RWPE2 (cell line): ENCODE measurements at regions not wholly inside any gene's neighbourhood (a gene's known extent, or its start where the extent isn't known, plus 50 kb on each side); places are given as distances from the start of the nearest gene placed in this dataset.

ENCODE experiments used
- ATAC-seq: fragments of 200-7000 bp; cut with Tn5 transposase; 3 replicates; pipeline ENCODE4 v1.9.1; 2021; ENCODE audit warnings: low read depth
- DNase-seq: peaks from one replicate; pipeline ENCODE4 v3.0.0-alpha.2; 2020; ENCODE audit warnings: low spot score
- H3K27ac ChIP-seq: fragments of 450-650 bp; 2 replicates; pipeline ENCODE4 v1.5.1; 2017; ENCODE audit warnings: mild to moderate bottlenecking; ENCODE audit not compliant: poor library complexity, severe bottlenecking
- H3K27me3 ChIP-seq: fragments of 250-450 bp; sonication (Bioruptor Pico); 2 replicates; pipeline ENCODE4 v1.5.1; 2021; ENCODE audit warnings: mild to moderate bottlenecking, moderate library complexity; ENCODE audit not compliant: insufficient read depth, poor library complexity, severe bottlenecking
- H3K36me3 ChIP-seq: fragments of 250-450 bp; sonication (Bioruptor Pico); 2 replicates; pipeline ENCODE4 v1.5.1; 2020; ENCODE audit warnings: low read depth, mild to moderate bottlenecking, moderate library complexity
- H3K4me1 ChIP-seq: fragments of 250-450 bp; sonication (Bioruptor Pico); 2 replicates; pipeline ENCODE4 v1.5.1; 2021; ENCODE audit warnings: mild to moderate bottlenecking, moderate library complexity; ENCODE audit not compliant: insufficient read depth, poor library complexity, severe bottlenecking
- H3K4me3 ChIP-seq: fragments of 250-450 bp; sonication (Bioruptor Pico); 2 replicates; pipeline ENCODE4 v1.5.1; 2021; ENCODE audit warnings: mild to moderate bottlenecking, moderate library complexity; ENCODE audit not compliant: severe bottlenecking
- H3K9me3 ChIP-seq: fragments of 250-450 bp; sonication (Bioruptor Pico); 2 replicates; pipeline ENCODE4 v1.5.1; 2021; ENCODE audit warnings: mild to moderate bottlenecking, moderate library complexity; ENCODE audit not compliant: severe bottlenecking
- TF ChIP-seq, protein P1 (sequence below): fragments of 450-650 bp; IDR thresholded peaks from one replicate; pipeline ENCODE4 v1.5.1; 2017; ENCODE audit warnings: mild to moderate bottlenecking, moderate library complexity; ENCODE audit not compliant: poor library complexity, severe bottlenecking

DNA sequence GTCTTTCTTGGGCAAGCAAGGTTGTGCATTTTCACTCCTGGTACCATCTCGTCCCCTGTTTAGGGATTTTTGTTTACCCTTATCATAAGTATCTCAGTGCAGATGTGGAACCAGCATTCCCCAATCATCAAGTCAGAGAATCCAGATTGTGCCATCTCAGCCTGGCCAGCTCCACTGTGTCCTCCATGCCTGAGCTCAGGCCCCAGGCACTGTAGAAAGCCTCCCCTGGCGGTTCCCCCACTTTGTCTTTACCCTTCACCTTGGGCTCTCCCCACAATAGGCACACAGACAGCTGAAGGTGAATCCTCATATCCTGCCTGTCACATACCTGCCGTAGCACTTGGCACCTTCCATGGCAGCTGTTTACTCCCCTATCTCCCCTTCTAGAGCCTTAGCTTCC, 264.7 kb upstream of the NFE2L3 start:
- Histone ChIP-seq H3K4me3 (no peak overlapping the region), H3K27ac (no peak overlapping the region), H3K9me3 (no peaks in the 10 kb centered on the region), H3K36me3 (no peaks in the 10 kb centered on the region), H3K27me3 (peaks cover 14% of the 10 kb centered on the region), H3K4me1 (no peaks in the 10 kb centered on the region)
- TF ChIP-seq, protein P1, sequence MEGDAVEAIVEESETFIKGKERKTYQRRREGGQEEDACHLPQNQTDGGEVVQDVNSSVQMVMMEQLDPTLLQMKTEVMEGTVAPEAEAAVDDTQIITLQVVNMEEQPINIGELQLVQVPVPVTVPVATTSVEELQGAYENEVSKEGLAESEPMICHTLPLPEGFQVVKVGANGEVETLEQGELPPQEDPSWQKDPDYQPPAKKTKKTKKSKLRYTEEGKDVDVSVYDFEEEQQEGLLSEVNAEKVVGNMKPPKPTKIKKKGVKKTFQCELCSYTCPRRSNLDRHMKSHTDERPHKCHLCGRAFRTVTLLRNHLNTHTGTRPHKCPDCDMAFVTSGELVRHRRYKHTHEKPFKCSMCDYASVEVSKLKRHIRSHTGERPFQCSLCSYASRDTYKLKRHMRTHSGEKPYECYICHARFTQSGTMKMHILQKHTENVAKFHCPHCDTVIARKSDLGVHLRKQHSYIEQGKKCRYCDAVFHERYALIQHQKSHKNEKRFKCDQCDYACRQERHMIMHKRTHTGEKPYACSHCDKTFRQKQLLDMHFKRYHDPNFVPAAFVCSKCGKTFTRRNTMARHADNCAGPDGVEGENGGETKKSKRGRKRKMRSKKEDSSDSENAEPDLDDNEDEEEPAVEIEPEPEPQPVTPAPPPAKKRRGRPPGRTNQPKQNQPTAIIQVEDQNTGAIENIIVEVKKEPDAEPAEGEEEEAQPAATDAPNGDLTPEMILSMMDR = no peak
- DNase-seq = no peak
- ATAC-seq = no peak

DNA sequence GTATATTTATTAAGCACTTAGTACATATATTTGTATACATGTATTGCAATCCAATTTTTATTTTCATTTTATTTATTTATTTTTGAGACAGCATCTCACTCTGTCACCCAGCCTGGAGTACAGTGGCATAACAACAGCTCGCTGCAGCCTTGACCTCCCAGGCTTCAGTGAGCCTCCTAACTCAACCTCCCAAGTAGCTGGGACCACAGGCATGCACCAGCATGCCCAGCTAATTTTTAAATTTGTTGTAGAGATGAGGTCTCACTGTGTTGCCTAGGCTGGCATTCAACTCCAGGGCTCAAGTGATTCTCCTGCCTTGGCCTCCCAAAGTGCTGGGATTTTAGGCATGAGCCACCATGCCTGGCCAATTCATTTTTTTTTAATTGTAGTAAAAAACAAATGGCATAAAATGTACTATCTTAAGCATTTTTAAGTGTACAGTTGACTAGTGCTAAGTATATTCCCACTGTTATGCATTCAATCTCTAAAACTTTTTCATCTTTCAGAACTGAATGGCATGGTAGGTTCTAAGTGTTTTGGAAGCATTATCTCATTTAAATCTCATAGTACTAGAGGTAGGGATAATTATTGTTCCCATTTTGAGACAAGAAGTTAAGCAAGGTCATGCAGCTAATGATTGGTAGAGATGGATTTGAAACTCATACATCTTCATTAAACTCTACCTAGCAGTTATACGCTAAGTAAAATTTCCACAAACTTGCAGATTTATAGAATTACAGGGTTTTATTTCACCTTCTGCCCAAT, 264.0 kb upstream of the NFE2L3 start:
- Histone ChIP-seq H3K27me3 (peaks cover 7% of the 10 kb centered on the region), H3K4me3 (no peak overlapping the region), H3K27ac (no peak overlapping the region), H3K9me3 (no peaks in the 10 kb centered on the region), H3K36me3 (no peaks in the 10 kb centered on the region), H3K4me1 (no peaks in the 10 kb centered on the region)
- ATAC-seq (no peak), DNase-seq (no peak)
- TF ChIP-seq, protein P1 = no peak

DNA sequence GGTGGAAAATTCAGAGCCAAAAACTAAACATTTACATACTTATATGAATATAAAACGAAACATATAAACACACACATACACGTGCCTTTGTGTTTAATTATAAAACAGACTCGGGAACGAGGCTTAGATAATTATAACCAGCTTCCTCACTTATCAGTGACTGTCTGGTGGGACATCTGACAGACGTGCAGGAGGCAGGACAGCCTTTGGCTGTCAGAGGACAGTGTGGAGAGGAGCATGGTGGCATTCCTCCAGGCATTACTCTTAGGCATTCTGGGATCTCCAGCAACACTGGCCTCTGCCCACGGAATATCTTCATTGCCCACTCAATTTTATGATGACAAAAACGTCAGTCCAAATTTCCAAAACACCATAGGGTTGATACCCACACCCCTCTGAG, 262.2 kb upstream of the NFE2L3 start:
- peaks cover 6% of the 10 kb centered on the region for H3K4me1 ChIP-seq
- no peaks in the 10 kb centered on the region for H3K36me3 ChIP-seq
- no peaks in the 10 kb centered on the region for H3K27me3 ChIP-seq
- no peak for DNase-seq
- H3K9me3 ChIP-seq = no peaks in the 10 kb centered on the region
- TF ChIP-seq, protein P1 = no peak
- no peak for ATAC-seq
- H3K27ac ChIP-seq = no peak overlapping the region
- H3K4me3 ChIP-seq = no peak overlapping the region

DNA sequence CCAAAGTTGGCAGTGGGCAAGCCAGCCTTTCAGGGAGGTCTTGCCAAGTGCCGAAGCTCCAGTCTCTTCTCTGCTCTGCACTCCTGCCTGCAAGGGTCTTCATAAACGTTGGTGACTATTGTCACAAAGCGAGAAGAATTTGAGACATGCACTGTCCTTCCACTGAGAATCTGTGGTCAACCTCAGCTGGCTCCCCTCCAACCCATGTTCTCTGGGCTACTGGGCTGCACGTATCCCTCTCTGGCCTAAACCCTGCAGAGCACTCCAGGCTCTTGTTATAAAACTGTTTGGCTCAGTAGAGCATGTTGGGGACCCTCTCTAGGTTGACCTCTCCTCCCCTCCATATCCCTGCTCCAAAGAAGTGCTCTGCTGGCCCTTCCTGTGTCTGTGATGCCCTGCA, 260.4 kb upstream of the NFE2L3 start:
- H3K4me3 ChIP-seq = no peak overlapping the region
- no peak for ATAC-seq
- DNase-seq = no peak
- H3K9me3 ChIP-seq = no peaks in the 10 kb centered on the region
- H3K27me3 ChIP-seq = no peaks in the 10 kb centered on the region
- peaks cover 6% of the 10 kb centered on the region for H3K4me1 ChIP-seq
- TF ChIP-seq, protein P1 = no peak
- H3K36me3 ChIP-seq = no peaks in the 10 kb centered on the region
- no peak overlapping the region for H3K27ac ChIP-seq

DNA sequence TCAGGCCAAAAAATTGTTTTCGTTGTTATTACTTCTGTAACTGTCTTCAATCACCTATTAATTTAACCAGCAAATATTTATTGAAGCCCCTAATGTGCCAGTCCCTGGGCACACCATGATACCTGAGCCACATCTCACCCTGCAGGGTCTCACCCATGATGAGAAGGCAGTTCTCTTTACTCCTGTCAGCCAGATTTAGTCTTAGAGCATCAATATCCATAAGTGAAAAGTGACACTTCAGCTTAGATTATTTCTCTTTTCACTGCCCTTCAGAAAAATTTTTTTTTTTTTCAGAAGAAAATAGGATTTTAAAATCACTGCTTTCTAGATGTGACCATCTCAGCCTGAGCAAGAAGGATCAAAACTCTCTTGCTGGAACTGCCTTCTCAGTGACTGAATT, 258.6 kb upstream of the NFE2L3 start:
- ATAC-seq (no peak), DNase-seq (no peak)
- Histone ChIP-seq H3K27me3 (no peaks in the 10 kb centered on the region), H3K4me3 (no peak overlapping the region), H3K9me3 (no peaks in the 10 kb centered on the region), H3K4me1 (peaks cover 6% of the 10 kb centered on the region), H3K36me3 (no peaks in the 10 kb centered on the region), H3K27ac (no peak overlapping the region)
- TF ChIP-seq, protein P1 = no peak
